Vagina (tissue), 2 donors: ENCODE measurements at regions not wholly inside any gene's neighbourhood (a gene's known extent, or its start where the extent isn't known, plus 50 kb on each side); places are given as distances from the start of the nearest gene placed in this dataset.

Source experiments
- POLR2A ChIP-seq, 2 donors: fragments of 450-650 bp; IDR thresholded peaks; one replicate each; pipeline ENCODE4 v1.6.1; 2017; ENCODE audit warnings: antibody characterized with exemption in 2 of 2, mild to moderate bottlenecking in 2 of 2, moderate library complexity in 2 of 2
- TF ChIP-seq, protein P1 (sequence below), 3 experiments: fragments of 450-650 bp in 2 of 3; fragments of 200-600 bp in 1 of 3; sonication (generic) in 1 of 3; IDR thresholded peaks; one replicate each; pipeline ENCODE4 v1.5.1; 2017 to 2019; ENCODE audit warnings: antibody characterized with exemption in 3 of 3, mild to moderate bottlenecking in 2 of 3, moderate library complexity in 2 of 3

DNA sequence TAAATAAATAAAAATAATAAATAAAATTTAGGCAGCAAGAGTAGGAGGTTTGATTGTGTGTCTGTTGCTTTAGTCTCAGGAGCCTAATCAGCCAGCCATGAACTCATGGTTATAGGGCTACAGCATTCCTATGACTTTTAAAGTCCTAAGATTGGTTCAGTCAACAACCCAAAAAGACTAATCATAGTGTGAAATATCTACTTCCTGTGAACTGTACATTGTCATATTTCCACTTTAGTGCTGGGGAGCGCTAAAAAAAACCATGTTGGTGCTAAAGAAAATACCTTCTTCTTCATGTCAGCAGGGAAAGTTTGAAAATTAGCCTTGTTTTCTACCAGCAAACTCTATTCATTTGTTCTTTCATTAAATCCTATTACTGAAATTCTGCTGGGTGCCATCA is 521.6 kb downstream of the RNF144A start:
- TF ChIP-seq, protein P1, sequence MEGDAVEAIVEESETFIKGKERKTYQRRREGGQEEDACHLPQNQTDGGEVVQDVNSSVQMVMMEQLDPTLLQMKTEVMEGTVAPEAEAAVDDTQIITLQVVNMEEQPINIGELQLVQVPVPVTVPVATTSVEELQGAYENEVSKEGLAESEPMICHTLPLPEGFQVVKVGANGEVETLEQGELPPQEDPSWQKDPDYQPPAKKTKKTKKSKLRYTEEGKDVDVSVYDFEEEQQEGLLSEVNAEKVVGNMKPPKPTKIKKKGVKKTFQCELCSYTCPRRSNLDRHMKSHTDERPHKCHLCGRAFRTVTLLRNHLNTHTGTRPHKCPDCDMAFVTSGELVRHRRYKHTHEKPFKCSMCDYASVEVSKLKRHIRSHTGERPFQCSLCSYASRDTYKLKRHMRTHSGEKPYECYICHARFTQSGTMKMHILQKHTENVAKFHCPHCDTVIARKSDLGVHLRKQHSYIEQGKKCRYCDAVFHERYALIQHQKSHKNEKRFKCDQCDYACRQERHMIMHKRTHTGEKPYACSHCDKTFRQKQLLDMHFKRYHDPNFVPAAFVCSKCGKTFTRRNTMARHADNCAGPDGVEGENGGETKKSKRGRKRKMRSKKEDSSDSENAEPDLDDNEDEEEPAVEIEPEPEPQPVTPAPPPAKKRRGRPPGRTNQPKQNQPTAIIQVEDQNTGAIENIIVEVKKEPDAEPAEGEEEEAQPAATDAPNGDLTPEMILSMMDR (IDR thresholded peaks at IDR 0.05): no peak
- TF ChIP-seq POLR2A (IDR thresholded peaks at IDR 0.05): no peak
